HG03575 (cell line): ENCODE measurements at regions not wholly inside any gene's neighbourhood (a gene's known extent, or its start where the extent isn't known, plus 50 kb on each side); places are given as distances from the start of the nearest gene placed in this dataset.

Experiments
- ATAC-seq: cut with Tn5 transposase; IDR thresholded peaks from one replicate; pipeline ENCODE4 v1.9.1; 2021; ENCODE audit not compliant: unreplicated experiment, insufficient number of reproducible peaks, low FRiP score; ENCODE audit errors: extremely low read depth

GRCh38 chr1:109828756-109829505 is 65.2 kb upstream of the EPS8L3 start:
- no peak for ATAC-seq

- ATAC-seq: no peak
Observed at GRCh38 chr1:109827986-109828385, 64.3 kb upstream of the EPS8L3 start.

- no peak for ATAC-seq
Observed at GRCh38 chr1:109827466-109827865, 63.7 kb upstream of the EPS8L3 start.

GRCh38 chr1:109826930-109827349 is 63.2 kb upstream of the EPS8L3 start:
- ATAC-seq: no peak

GRCh38 chr1:109826446-109826845 is 62.7 kb upstream of the EPS8L3 start:
- ATAC-seq: no peak

- no peak for ATAC-seq
Observed at GRCh38 chr1:109824349-109825115, 60.8 kb upstream of the EPS8L3 start.

GRCh38 chr1:109823543-109824348 is 60.0 kb upstream of the EPS8L3 start:
- no peak for ATAC-seq

GRCh38 chr1:109822749-109823542 is 59.2 kb upstream of the EPS8L3 start:
- no peak for ATAC-seq

- no peak for ATAC-seq
Observed at GRCh38 chr1:109821831-109822745, 58.4 kb upstream of the EPS8L3 start.

GRCh38 chr1:109821221-109821669 is 57.5 kb upstream of the EPS8L3 start:
- ATAC-seq: no peak

- no peak for ATAC-seq
Observed at GRCh38 chr1:109819906-109820305, 56.2 kb upstream of the EPS8L3 start.

GRCh38 chr1:109818988-109819764 is 55.5 kb upstream of the EPS8L3 start:
- ATAC-seq: no peak

- no peak for ATAC-seq
Observed at GRCh38 chr1:109818271-109818987, 54.7 kb upstream of the EPS8L3 start.

- ATAC-seq: no peak
Observed at GRCh38 chr1:109817881-109818270, 54.2 kb upstream of the EPS8L3 start.

GRCh38 chr1:109816975-109817535 is 53.3 kb upstream of the EPS8L3 start:
- ATAC-seq: no peak

- peak; percentile 84 for ATAC-seq
Observed at GRCh38 chr1:109816175-109816811, 52.6 kb upstream of the EPS8L3 start.
